ENCODE measurements at regions not wholly inside any gene's neighbourhood (a gene's known extent, or its start where the extent isn't known, plus 50 kb on each side); places are given as distances from the start of the nearest gene placed in this dataset.

GRCh38 chr7:55623617-55624016, 51.3 kb upstream of the VOPP1 start:
- TF ChIP-seq CTCF (IDR thresholded peaks at IDR 0.05), result no peak
- TF ChIP-seq POLR2A (IDR thresholded peaks at IDR 0.05), result no peak

Measured in thyroid gland (tissue), 4 donors.